DLD1 (cell line): ENCODE measurements at regions not wholly inside any gene's neighbourhood (a gene's known extent, or its start where the extent isn't known, plus 50 kb on each side); places are given as distances from the start of the nearest gene placed in this dataset.

Source experiments
- in situ Hi-C: cut with HindIII; loops from 2 replicates; pipeline ENCODE4 v1.10.0; 2017; ENCODE audit warnings: low sequenced_read_pairs

- in situ Hi-C loops = no loop called here
Measured at GRCh38 chr5:68953875-68954617, 139.8 kb upstream of the SLC30A5 start.

DNA sequence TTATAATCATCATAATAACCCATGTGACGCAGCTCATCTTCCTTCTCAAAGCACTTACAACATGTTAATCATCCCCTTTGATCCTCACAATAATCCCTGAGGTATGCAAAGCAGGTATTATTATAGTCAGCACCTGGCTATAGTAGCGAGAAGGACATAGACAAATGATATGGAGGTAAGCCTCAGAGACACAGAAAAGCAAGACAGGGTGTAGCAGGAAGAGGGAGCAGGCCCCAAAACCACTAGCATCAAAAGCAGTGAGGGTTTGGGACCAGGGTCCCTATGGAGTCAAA is 139.2 kb upstream of the SLC30A5 start:
- in situ Hi-C loops = no loop called here

- in situ Hi-C loops = no loop called here
Measured at GRCh38 chr5:68957591-68957990, 136.2 kb upstream of the SLC30A5 start.

- in situ Hi-C loops = no loop called here
Measured at GRCh38 chr5:68958428-68958827, 135.4 kb upstream of the SLC30A5 start.

- in situ Hi-C loops = no loop called here
Measured at GRCh38 chr5:68960456-68960855, 133.4 kb upstream of the SLC30A5 start.

- in situ Hi-C loops = no loop called here
Measured at GRCh38 chr5:68960961-68961360, 132.9 kb upstream of the SLC30A5 start.

DNA sequence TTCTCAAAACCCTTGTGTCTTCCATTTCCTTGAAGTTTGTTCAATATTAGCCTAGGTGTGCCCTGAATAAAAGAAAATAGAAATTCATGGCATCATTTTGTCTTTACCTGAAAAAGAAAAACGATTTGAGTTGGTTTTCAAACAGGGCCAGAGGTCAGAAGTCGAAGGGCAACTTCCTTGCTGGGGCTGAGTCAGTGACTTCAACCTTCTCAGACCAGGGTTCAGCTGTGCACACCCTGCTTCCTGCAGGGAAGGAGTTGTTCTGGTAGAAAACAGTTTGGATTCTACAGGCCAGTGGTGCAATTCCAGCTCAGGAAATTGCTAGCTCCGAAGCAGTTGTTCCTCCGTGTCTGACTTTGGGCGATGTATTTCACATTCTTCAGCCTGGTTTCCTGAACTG is 132.1 kb upstream of the SLC30A5 start:
- in situ Hi-C loops = no loop called here

- in situ Hi-C loops = no loop called here
Measured at GRCh38 chr5:68962757-68963484, 130.9 kb upstream of the SLC30A5 start.

DNA sequence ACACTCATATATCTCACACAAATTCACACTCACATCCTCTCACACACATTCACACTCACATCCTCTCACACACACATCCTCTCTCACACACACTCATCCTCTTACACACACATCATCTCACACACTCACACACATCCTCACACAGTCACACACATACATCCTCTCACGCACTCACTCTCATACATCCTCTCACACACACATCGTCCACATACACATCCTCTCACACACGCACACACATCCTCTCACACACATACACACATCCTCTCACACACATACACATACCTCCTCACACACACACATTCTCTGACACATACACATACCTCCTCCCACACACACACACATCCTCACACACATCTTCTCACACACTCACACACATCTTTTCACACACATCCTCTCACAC is 129.1 kb upstream of the SLC30A5 start:
- in situ Hi-C loops = no loop called here

DNA sequence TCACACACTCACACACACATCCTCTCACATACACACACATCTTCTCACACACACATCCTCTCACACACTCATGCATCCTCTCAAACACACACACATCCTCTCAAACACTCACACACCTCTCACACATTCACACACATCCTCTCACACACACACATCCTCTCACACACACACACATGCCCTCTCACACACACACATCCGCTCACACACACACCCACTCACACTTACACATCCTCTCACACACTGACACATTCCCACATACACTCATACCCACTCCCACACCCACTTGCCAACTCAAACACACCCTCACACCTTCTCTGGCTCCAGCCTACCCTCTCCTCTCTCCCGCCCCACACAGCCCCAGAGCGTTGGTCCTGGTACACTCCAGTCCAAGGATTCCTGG is 127.9 kb upstream of the SLC30A5 start:
- in situ Hi-C loops = no loop called here

- in situ Hi-C loops = no loop called here
Measured at GRCh38 chr5:68966596-68966995, 127.2 kb upstream of the SLC30A5 start.

DNA sequence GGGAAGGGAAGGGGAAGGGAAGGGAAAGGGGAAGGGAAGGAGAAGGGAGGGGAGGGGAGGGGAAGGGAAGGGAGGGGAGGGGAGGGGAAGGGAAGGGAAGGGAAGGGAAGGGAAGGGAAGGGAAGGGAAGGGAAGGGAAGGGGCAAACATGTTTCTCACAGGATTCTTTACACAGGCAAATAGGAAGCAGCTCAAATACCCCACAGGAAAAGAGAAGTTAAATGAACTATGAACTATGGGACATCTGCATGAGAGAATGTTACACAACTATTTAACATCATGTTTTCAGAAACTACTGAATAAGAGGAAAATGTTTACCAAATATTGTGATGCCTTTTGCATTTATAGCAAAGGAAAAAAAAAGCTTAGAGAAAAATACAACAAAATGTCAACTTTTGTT is 125.4 kb upstream of the SLC30A5 start:
- in situ Hi-C loops = no loop called here

GRCh38 chr5:68970617-68971016 is 123.2 kb upstream of the SLC30A5 start:
- in situ Hi-C loops = no loop called here

DNA sequence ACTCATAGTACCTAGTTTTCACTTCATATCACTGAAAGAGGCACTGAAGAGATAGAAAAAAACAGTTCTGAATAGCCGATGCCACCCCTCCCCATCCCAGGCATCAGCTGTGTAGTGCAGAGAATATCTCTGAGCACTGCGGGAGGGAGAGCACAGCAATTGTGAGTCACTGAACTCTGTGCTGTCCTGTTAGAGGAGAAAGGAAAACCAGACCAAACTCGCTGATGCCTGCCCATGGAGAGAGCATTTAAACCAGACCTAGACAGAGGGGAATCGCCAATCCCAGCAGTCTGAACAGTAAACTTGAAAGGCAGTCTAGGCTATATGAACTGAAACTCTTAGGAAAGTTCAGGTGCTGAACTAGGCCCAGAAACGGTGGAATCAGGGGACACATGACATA is 120.1 kb upstream of the SLC30A5 start:
- in situ Hi-C loops = no loop called here

DNA sequence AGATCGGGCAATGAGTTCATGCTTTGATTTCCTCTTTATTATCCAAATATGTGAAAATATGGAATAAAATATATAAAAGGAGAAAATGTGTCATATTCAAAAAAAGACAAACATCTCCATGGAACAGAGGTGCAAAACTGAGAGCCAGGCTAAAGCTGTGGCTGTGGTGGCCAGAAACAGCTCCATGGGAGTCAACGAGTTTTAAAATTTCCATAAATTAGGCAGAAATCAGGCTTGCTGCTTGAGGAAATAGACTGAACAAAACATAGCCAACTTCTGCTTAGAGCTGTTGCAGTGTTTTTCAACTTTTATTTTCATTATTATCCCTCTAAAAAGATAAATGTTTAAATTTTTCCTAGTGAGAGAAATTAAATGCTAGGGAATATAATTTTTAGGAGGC is 110.8 kb upstream of the SLC30A5 start:
- in situ Hi-C loops = loop anchor here (25.0 kb wide), 1 partner anchor 521 kb away; no protein-coding TSS in a partner anchor

GRCh38 chr5:68983959-68984358 is 109.9 kb upstream of the SLC30A5 start:
- in situ Hi-C loops = loop anchor here (25.0 kb wide), 1 partner anchor 522 kb away; no protein-coding TSS in a partner anchor

DNA sequence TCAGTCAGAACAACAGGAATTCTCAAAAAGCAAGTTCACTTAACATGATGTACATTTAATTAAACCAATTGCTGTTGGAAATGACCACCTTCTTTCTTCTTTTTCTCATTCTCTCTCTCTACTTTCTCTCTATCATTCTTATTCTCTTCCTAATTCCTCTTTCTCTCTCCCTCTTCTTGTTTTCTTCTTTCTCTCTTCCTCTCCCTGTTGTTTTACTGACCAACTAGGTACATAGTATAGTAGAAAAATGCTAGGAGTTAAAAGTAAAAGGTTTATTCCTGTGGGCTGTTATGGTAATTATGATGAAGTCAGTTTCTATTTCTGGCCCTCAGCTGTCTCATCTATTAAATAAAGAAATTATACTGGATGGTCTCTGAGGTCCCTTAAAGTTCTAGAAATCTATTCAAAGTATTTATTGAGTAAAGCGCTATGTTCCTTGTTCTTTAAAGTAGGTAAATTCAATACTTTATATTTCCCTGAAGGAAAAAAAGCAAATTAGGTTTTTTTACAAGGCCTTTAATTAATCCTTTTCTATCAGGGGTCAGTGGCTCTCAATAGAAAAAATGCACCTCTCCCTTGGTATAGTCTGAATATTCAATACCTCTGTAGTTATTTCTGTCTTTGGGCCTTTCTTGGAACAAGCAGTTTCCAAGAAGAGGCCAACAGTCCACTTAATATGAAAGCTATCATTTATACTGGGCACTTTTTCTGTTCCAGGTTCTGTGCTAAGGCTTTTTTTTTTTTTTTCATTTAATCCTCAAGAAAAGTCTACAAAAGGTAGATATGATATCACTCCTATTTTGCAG is 102.3 kb upstream of the SLC30A5 start:
- in situ Hi-C loops = loop anchor here (25.0 kb wide), 1 partner anchor 529 kb away; no protein-coding TSS in a partner anchor

- in situ Hi-C loops = loop anchor here (25.0 kb wide), 1 partner anchor 532 kb away; no protein-coding TSS in a partner anchor
Measured at GRCh38 chr5:68994645-68995044, 99.2 kb upstream of the SLC30A5 start.

GRCh38 chr5:68995845-68996545 is 97.8 kb upstream of the SLC30A5 start:
- in situ Hi-C loops = loop anchor here (25.0 kb wide), 1 partner anchor 534 kb away; no protein-coding TSS in a partner anchor

DNA sequence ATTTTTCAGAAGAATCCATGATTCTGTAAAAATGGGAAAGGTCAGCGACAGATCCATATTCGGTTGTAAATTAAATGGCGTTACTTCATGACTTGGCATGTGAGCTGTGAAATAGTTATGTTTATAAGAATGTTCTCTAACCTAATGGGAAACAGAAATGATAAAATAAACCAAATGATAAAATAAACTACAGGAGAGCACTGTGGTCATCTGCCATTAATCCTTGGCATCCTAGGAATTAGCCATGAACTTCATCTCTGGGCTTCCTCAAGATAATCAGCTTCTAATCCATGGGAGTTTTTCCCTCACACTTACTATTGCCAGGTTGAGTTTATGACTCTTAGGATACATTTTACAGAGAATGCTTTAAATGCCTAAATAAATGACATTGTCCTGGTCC is 94.6 kb upstream of the SLC30A5 start:
- in situ Hi-C loops = loop anchor here (25.0 kb wide), 1 partner anchor 537 kb away; no protein-coding TSS in a partner anchor
